Endothelial cell of umbilical vein (primary cell): ENCODE measurements at regions not wholly inside any gene's neighbourhood (a gene's known extent, or its start where the extent isn't known, plus 50 kb on each side); places are given as distances from the start of the nearest gene placed in this dataset.

Source experiments
- BruUV-seq: library from RNA; stranded (reverse); fragments of 400-500 nt; replicated peaks from 2 replicates; lab custom pipeline; 2021; lab: Mats Ljungman, UMichigan
- CTCF ChIA-PET: fragments of 300-600, 350-600 bp; sonication (Branson Sonifier 250); formaldehyde crosslinking; loops from one replicate; lab custom pipeline; 2021; ENCODE audit warnings: antibody characterized with exemption, inconsistent platforms; lab: Charles Lee
- POLR2A ChIA-PET: fragments of 300-600, 350-600 bp; sonication (Branson Sonifier 250); formaldehyde crosslinking; loops from one replicate; lab custom pipeline; 2021; ENCODE audit warnings: antibody characterized with exemption, inconsistent platforms; lab: Charles Lee
- DNase-seq: peaks from one replicate; pipeline ENCODE4 v3.0.0-alpha.2; 2011; ENCODE audit warnings: low read depth, low spot score
- FAIRE-seq: peaks from 2 replicates; lab custom pipeline; 2011; peaks lifted over from hg19 to GRCh38; lab: Jason Lieb, UNC
- H2AFZ ChIP-seq: 2 replicates; pipeline ENCODE4 v1.6.0; 2012; ENCODE audit warnings: low read depth, low read length, control low read depth, inconsistent platforms
- H3K27ac ChIP-seq: 2 replicates; pipeline ENCODE4 v1.5.1; 2011; ENCODE audit warnings: low read depth, mild to moderate bottlenecking, control low read depth, low read length, moderate library complexity; ENCODE audit not compliant: insufficient read depth
- H3K27me3 ChIP-seq, 2 experiments: 2 replicates each; pipeline versions ENCODE4 v1.6.0 to v1.6.1; 2011; ENCODE audit warnings: low read length in 2 of 2, mixed read lengths in 1 of 2; ENCODE audit not compliant: control insufficient read depth in 2 of 2, insufficient read depth in 2 of 2
- H3K36me3 ChIP-seq, 2 experiments: 2 replicates in 1 of 2; 3 replicates in 1 of 2; pipeline ENCODE4 v1.5.1; 2011; ENCODE audit warnings: low read length in 2 of 2, mild to moderate bottlenecking in 1 of 2, moderate library complexity in 1 of 2; ENCODE audit not compliant: control insufficient read depth in 2 of 2, insufficient read depth in 2 of 2; ENCODE audit errors: extremely low read depth in 1 of 2
- H3K4me1 ChIP-seq: 3 replicates; pipeline ENCODE4 v1.5.1; 2011; ENCODE audit warnings: mild to moderate bottlenecking, low read length; ENCODE audit not compliant: control insufficient read depth, insufficient read depth; ENCODE audit errors: extremely low read depth
- H3K4me2 ChIP-seq: 2 replicates; pipeline ENCODE4 v1.6.1; 2011; ENCODE audit warnings: low read length, control low read depth, mixed read lengths; ENCODE audit not compliant: insufficient read depth
- H3K4me3 ChIP-seq, 3 experiments: fragments of 200-600 bp in 1 of 3; sonication (generic), shearing (Covaris generic) in 1 of 3; replicated peaks in 1 of 3; 2 replicates each; pipeline ENCODE4 v1.5.1; 2011 to 2016; ENCODE audit warnings: control low read depth in 3 of 3, low read length in 3 of 3, mild to moderate bottlenecking in 2 of 3, inconsistent platforms in 1 of 3, low read depth in 1 of 3, moderate library complexity in 1 of 3; ENCODE audit not compliant: insufficient read depth in 1 of 3
- H3K79me2 ChIP-seq: 2 replicates; pipeline ENCODE4 v1.6.0; 2012; ENCODE audit warnings: low read length, inconsistent platforms; ENCODE audit not compliant: control insufficient read depth, insufficient read depth
- H3K9ac ChIP-seq: replicated peaks from 2 replicates; pipeline ENCODE3; 2011; ENCODE audit warnings: low read length, control low read depth; ENCODE audit not compliant: insufficient read depth; ENCODE audit errors: extremely low read depth
- H3K9me1 ChIP-seq: replicated peaks from 3 replicates; pipeline ENCODE4 v1.6.0; 2011; ENCODE audit warnings: mild to moderate bottlenecking, low read length; ENCODE audit not compliant: control insufficient read depth, insufficient read depth; ENCODE audit errors: extremely low read depth
- H3K9me3 ChIP-seq: replicated peaks from 2 replicates; pipeline ENCODE4 v1.5.1; 2012; ENCODE audit warnings: low read length, inconsistent platforms; ENCODE audit not compliant: control insufficient read depth, insufficient read depth
- H4K20me1 ChIP-seq: replicated peaks from 2 replicates; pipeline ENCODE3; 2011; ENCODE audit warnings: mild to moderate bottlenecking, low read length; ENCODE audit not compliant: control insufficient read depth, insufficient read depth; ENCODE audit errors: extremely low read depth
- EZH2 ChIP-seq: IDR thresholded peaks from 2 replicates; pipeline ENCODE4 v1.6.1; 2012; ENCODE audit warnings: borderline replicate concordance, low read depth, mild to moderate bottlenecking, moderate library complexity, low read length, inconsistent platforms; ENCODE audit not compliant: severe bottlenecking
- FOS ChIP-seq: IDR thresholded peaks from 2 replicates; pipeline ENCODE4 v1.6.1; 2011; ENCODE audit warnings: mild to moderate bottlenecking, low read length, moderate library complexity, borderline replicate concordance; ENCODE audit not compliant: insufficient read depth
- GATA2 ChIP-seq: IDR thresholded peaks from 2 replicates; pipeline ENCODE4 v1.7.0; 2011; ENCODE audit warnings: low read depth, mild to moderate bottlenecking, moderate library complexity, mixed read lengths, low read length; ENCODE audit not compliant: insufficient read length, insufficient read depth
- JUN ChIP-seq: IDR thresholded peaks from 2 replicates; pipeline ENCODE4 v1.6.1; 2011; ENCODE audit warnings: borderline replicate concordance, low read depth; ENCODE audit not compliant: insufficient read length, insufficient read depth
- MYC ChIP-seq: IDR thresholded peaks from one replicate; pipeline ENCODE4 v1.6.1; 2011; ENCODE audit warnings: mild to moderate bottlenecking, low read depth, low read length
- POLR2A ChIP-seq: IDR thresholded peaks from 2 replicates; pipeline ENCODE4 v1.6.1; 2012; ENCODE audit warnings: low read depth, mild to moderate bottlenecking, control low read depth, low read length
- POLR2AphosphoS5 ChIP-seq: IDR thresholded peaks from 2 replicates; pipeline ENCODE4 v1.6.1; 2012; ENCODE audit warnings: low read depth, mild to moderate bottlenecking, control low read depth, low read length, moderate library complexity; ENCODE audit not compliant: insufficient read depth
- dilution Hi-C: fragments of 300-500 bp; cut with MboI; formaldehyde crosslinking; loops from one replicate; pipeline ENCODE4 v1.15.0; 2019; ENCODE audit warnings: low sequenced_read_pairs; ENCODE audit not compliant: extremely low pct_ligation_motif_present
- intact Hi-C: fragments of 100-400 bp; cut with micrococcal nuclease; formaldehyde crosslinking; loops from one replicate; pipeline ENCODE4 v1.10.0; 2022
- TF ChIP-seq, protein P1 (sequence below), 2 donors: IDR thresholded peaks; 1 replicate in 1 of 2; 2 replicates in 1 of 2; pipeline ENCODE4 v1.5.1; 2011; ENCODE audit warnings: low read length in 2 of 2, mild to moderate bottlenecking in 2 of 2, moderate library complexity in 2 of 2, control low read depth in 1 of 2, inconsistent platforms in 1 of 2, low read depth in 1 of 2; ENCODE audit not compliant: insufficient read depth in 1 of 2; ENCODE audit errors: extremely low read depth in 1 of 2
- TF ChIP-seq, protein P2 (sequence below): IDR thresholded peaks from 2 replicates; pipeline ENCODE4 v1.6.1; 2011; ENCODE audit not compliant: insufficient read depth, insufficient read length

DNA sequence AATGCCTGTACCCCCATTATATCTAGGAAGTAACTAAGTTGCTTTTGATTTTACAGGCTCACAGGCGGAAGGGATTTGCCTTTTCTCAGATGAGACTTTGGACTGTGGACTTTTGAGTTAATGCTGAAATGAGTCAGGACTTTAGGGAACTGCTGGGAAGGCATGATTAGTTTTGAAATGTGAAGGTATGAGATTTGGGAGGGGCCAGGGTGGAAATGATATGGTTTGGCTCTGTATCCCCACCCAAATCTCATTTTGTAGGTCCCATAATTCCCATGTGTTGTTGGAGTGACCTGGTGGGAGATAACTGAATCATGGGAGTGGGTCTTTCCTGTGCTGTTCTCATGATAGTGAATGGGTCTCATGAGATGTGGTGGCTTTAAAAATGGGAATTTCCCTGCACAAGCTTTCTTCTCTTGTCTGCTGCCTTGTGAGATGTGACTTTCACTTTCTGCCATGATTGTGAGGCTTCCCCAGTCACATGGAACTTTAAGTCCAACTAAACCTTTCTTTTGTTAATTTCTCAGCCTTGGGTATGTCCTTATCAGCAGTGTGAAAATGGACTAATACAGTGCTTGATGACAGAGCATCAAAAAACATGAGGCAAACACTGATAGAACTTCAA lies 1119.5 kb downstream of the PLA2G4A start:
- TF ChIP-seq MYC: no peak
- no peak for TF ChIP-seq POLR2A
- no peak for TF ChIP-seq EZH2
- no peak for TF ChIP-seq POLR2AphosphoS5
- TF ChIP-seq FOS: no peak
- TF ChIP-seq, protein P1, sequence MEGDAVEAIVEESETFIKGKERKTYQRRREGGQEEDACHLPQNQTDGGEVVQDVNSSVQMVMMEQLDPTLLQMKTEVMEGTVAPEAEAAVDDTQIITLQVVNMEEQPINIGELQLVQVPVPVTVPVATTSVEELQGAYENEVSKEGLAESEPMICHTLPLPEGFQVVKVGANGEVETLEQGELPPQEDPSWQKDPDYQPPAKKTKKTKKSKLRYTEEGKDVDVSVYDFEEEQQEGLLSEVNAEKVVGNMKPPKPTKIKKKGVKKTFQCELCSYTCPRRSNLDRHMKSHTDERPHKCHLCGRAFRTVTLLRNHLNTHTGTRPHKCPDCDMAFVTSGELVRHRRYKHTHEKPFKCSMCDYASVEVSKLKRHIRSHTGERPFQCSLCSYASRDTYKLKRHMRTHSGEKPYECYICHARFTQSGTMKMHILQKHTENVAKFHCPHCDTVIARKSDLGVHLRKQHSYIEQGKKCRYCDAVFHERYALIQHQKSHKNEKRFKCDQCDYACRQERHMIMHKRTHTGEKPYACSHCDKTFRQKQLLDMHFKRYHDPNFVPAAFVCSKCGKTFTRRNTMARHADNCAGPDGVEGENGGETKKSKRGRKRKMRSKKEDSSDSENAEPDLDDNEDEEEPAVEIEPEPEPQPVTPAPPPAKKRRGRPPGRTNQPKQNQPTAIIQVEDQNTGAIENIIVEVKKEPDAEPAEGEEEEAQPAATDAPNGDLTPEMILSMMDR (IDR thresholded peaks at IDR 0.05; ENCODE audit: extremely low read depth in 1 of 2, insufficient read depth in 1 of 2, low read depth in 1 of 2, low read length in 2 of 2): no peak
- TF ChIP-seq JUN: no peak
- no peak for TF ChIP-seq GATA2
- TF ChIP-seq, protein P2, sequence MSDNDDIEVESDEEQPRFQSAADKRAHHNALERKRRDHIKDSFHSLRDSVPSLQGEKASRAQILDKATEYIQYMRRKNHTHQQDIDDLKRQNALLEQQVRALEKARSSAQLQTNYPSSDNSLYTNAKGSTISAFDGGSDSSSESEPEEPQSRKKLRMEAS: no peak
- no peaks in the 10 kb centered on the region for H3K9me1 ChIP-seq
- H3K79me2 ChIP-seq: no peaks in the 10 kb centered on the region
- intact Hi-C loops: no loop called here
- H3K4me1 ChIP-seq: no peaks in the 10 kb centered on the region
- peaks cover 3% of the 10 kb centered on the region for H3K9me3 ChIP-seq
- no peak overlapping the region for H3K9ac ChIP-seq
- no peaks in the 10 kb centered on the region for H3K36me3 ChIP-seq
- dilution Hi-C loops: no loop called here
- no peak for FAIRE-seq
- no peak overlapping the region for H3K4me2 ChIP-seq
- H2AFZ ChIP-seq: no peak overlapping the region
- H4K20me1 ChIP-seq: no peaks in the 10 kb centered on the region
- CTCF ChIA-PET: no interaction called here
- BruUV-seq: no TSS peak
- no peaks in the 10 kb centered on the region for H3K27me3 ChIP-seq
- no peak overlapping the region for H3K4me3 ChIP-seq
- no peak for DNase-seq
- POLR2A ChIA-PET: no interaction called here
- no peak overlapping the region for H3K27ac ChIP-seq
